A549 (cell line): ENCODE measurements at regions not wholly inside any gene's neighbourhood (a gene's known extent, or its start where the extent isn't known, plus 50 kb on each side); places are given as distances from the start of the nearest gene placed in this dataset.
A peak's percentile ranks its signal among the peaks of the same experiment; 100 is the strongest.

ENCODE experiments used
- ATAC-seq, 2 experiments: fragments of 200-7000 bp in 1 of 2; fragments of >200 bp in 1 of 2; cut with Nextera tagmentation in 1 of 2; cut with Tn5 transposase in 1 of 2; 3 replicates each; pipeline versions ENCODE4 v1.8.0 to v1.9.1; 2018 to 2020; ENCODE audit warnings: mild to moderate bottlenecking in 1 of 2, moderate library complexity in 1 of 2
- CTCF ChIA-PET: fragments of 300-600 bp; sonication (Branson Sonifier 250); formaldehyde crosslinking; extraction: SDS; loops from one replicate; lab custom pipeline; 2021; ENCODE audit warnings: antibody characterized with exemption, inconsistent platforms; lab: Yijun Ruan, JAX
- POLR2A ChIA-PET: fragments of 350-600 bp; formaldehyde crosslinking; extraction: SDS; loops from one replicate; lab custom pipeline; 2021; ENCODE audit warnings: antibody characterized with exemption, inconsistent platforms; lab: Yijun Ruan, JAX
- DNase-seq, 2 experiments: peaks; one replicate each; pipeline versions ENCODE4 v3.0.0 to v3.0.0-alpha.2; 2011 to 2016; ENCODE audit warnings: low read depth in 1 of 2, low spot score in 1 of 2
- FAIRE-seq: peaks from 2 replicates; lab custom pipeline; 2011; peaks lifted over from hg19 to GRCh38; lab: Jason Lieb, UNC
- H3K27ac ChIP-seq, 2 experiments: fragments of >200 bp; sonication (Bioruptor Twin); formaldehyde crosslinking; 3 replicates each; pipeline ENCODE4 v1.5.1; 2016 to 2017
- H3K4me1 ChIP-seq: fragments of >200 bp; sonication (Bioruptor Twin); formaldehyde crosslinking; 3 replicates; pipeline ENCODE4 v1.6.1; 2016
- H3K4me2 ChIP-seq: fragments of >200 bp; sonication (Bioruptor Twin); formaldehyde crosslinking; 3 replicates; pipeline ENCODE4 v1.6.1; 2016
- H3K4me3 ChIP-seq: fragments of >200 bp; sonication (Bioruptor Twin); formaldehyde crosslinking; 3 replicates; pipeline ENCODE4 v1.5.1; 2016
- H3K9me3 ChIP-seq: fragments of >200 bp; sonication (Bioruptor Twin); formaldehyde crosslinking; 3 replicates; pipeline ENCODE4 v1.6.1; 2016
- CHD4 ChIP-seq: fragments of 200-600 bp; sonication (generic); IDR thresholded peaks from 2 replicates; pipeline ENCODE4 v1.6.1; 2016; ENCODE audit warnings: antibody characterized with exemption, mild to moderate bottlenecking, borderline replicate concordance
- EHMT2 ChIP-seq: fragments of 200-600 bp; sonication (generic); IDR thresholded peaks from 2 replicates; pipeline ENCODE4 v1.6.1; 2016; ENCODE audit warnings: antibody characterized with exemption, low read depth, mild to moderate bottlenecking, moderate library complexity
- EP300 ChIP-seq, 2 experiments: fragments of >200 bp; sonication (Bioruptor Twin); formaldehyde crosslinking; IDR thresholded peaks; 2 replicates in 1 of 2; 3 replicates in 1 of 2; pipeline ENCODE4 v1.6.1; 2016 to 2017
- FOSB ChIP-seq: fragments of 250-450 bp; sonication (Bioruptor Pico); IDR thresholded peaks from 2 replicates; pipeline ENCODE4 v1.5.0; 2020; ENCODE audit warnings: mild to moderate bottlenecking, moderate library complexity
- FOSL2 ChIP-seq, 2 experiments: fragments of 450-650 bp in 1 of 2; fragments of >200 bp in 1 of 2; sonication (Bioruptor Twin) in 1 of 2; formaldehyde crosslinking; IDR thresholded peaks; 2 replicates each; pipeline versions ENCODE4 v1.5.0 to v1.6.1; 2016 to 2020; ENCODE audit warnings: mild to moderate bottlenecking in 1 of 2, moderate library complexity in 1 of 2
- HDAC2 ChIP-seq: fragments of 200-600 bp; sonication (generic); IDR thresholded peaks from 2 replicates; pipeline ENCODE4 v1.6.1; 2016
- HES2 ChIP-seq: fragments of >200 bp; sonication (Bioruptor Twin); formaldehyde crosslinking; IDR thresholded peaks from 2 replicates; pipeline ENCODE4 v1.6.1; 2016
- HEYL ChIP-seq: fragments of 250-450 bp; sonication (Bioruptor Pico); IDR thresholded peaks from 2 replicates; pipeline ENCODE4 v1.8.0; 2021; ENCODE audit warnings: mild to moderate bottlenecking, moderate library complexity
- HOXA7 ChIP-seq: fragments of 250-450 bp; sonication (Bioruptor Pico); IDR thresholded peaks from 2 replicates; pipeline ENCODE4 v1.5.0; 2020; ENCODE audit warnings: mild to moderate bottlenecking, moderate library complexity
- HOXB13 ChIP-seq: fragments of 250-450 bp; sonication (Bioruptor Pico); IDR thresholded peaks from 2 replicates; pipeline ENCODE4 v1.5.0; 2020; ENCODE audit warnings: low read depth, mild to moderate bottlenecking, moderate library complexity
- JUNB ChIP-seq: fragments of >200 bp; sonication (Bioruptor Twin); formaldehyde crosslinking; IDR thresholded peaks from 2 replicates; pipeline ENCODE4 v1.6.1; 2016
- KDM5A ChIP-seq: fragments of 200-600 bp; sonication (generic); IDR thresholded peaks from 2 replicates; pipeline ENCODE4 v1.6.1; 2016; ENCODE audit warnings: antibody characterized with exemption, mild to moderate bottlenecking
- MAX ChIP-seq: IDR thresholded peaks from 2 replicates; pipeline ENCODE4 v1.6.1; 2012
- NFE2L2 ChIP-seq: fragments of 150-350 bp; conservative IDR thresholded peaks from 2 replicates; pipeline ENCODE4 v1.6.1; 2014; ENCODE audit warnings: low read length
- NPAS2 ChIP-seq: fragments of 250-450 bp; sonication (Bioruptor Pico); IDR thresholded peaks from 2 replicates; pipeline ENCODE4 v1.8.0; 2022; ENCODE audit warnings: mild to moderate bottlenecking, moderate library complexity, borderline replicate concordance
- PHF8 ChIP-seq: fragments of 200-600 bp; sonication (generic); IDR thresholded peaks from 2 replicates; pipeline ENCODE4 v1.6.1; 2016; ENCODE audit warnings: low read depth, mild to moderate bottlenecking, antibody characterized with exemption, moderate library complexity, borderline replicate concordance
- RAD21 ChIP-seq, 2 experiments: fragments of >200 bp in 1 of 2; sonication (Bioruptor Twin) in 1 of 2; formaldehyde crosslinking in 1 of 2; IDR thresholded peaks in 1 of 2; conservative IDR thresholded peaks in 1 of 2; 2 replicates in 1 of 2; 3 replicates in 1 of 2; pipeline ENCODE4 v1.6.1; 2012 to 2018; ENCODE audit warnings: inconsistent platforms in 1 of 2
- RCOR1 ChIP-seq: fragments of 150-350 bp; IDR thresholded peaks from 2 replicates; pipeline ENCODE4 v1.6.1; 2014; ENCODE audit warnings: antibody characterized with exemption, low read length, low read depth
- RNF2 ChIP-seq: fragments of 200-600 bp; sonication (generic); IDR thresholded peaks from 2 replicates; pipeline ENCODE4 v1.6.1; 2016; ENCODE audit warnings: low read depth, mild to moderate bottlenecking, antibody characterized with exemption, moderate library complexity, borderline replicate concordance
- ZC3H11A ChIP-seq: fragments of 450-650 bp; IDR thresholded peaks from 2 replicates; pipeline ENCODE4 v1.6.1; 2014; ENCODE audit warnings: antibody characterized with exemption, mild to moderate bottlenecking
- WGBS: methylation state at CpG from one replicate; pipeline ENCODE4 v1.1.6; 2017; ENCODE audit errors: missing lambda C conversion rate; 5-methylcytosine and 5-hydroxymethylcytosine counted together
- TF ChIP-seq, protein P1 (sequence below): fragments of 200-600 bp; sonication (generic); IDR thresholded peaks from 2 replicates; pipeline ENCODE4 v1.6.1; 2016; ENCODE audit warnings: antibody characterized with exemption, mild to moderate bottlenecking, moderate library complexity
- TF ChIP-seq, protein P2 (sequence below): fragments of 250-450 bp; sonication (Bioruptor Pico); IDR thresholded peaks from 2 replicates; pipeline ENCODE4 v1.5.0; 2021; ENCODE audit warnings: mild to moderate bottlenecking, moderate library complexity, borderline replicate concordance
- TF ChIP-seq, protein P3 (sequence below): IDR thresholded peaks from 2 replicates; pipeline ENCODE4 v1.6.1; 2012

- Histone ChIP-seq H3K4me3 (no peak overlapping the region), H3K4me2 (no peak overlapping the region), H3K9me3 (no peaks in the 10 kb centered on the region), H3K27ac (no peak overlapping the region)
- CTCF ChIA-PET: no interaction called here
- ATAC-seq: no peak
- WGBS: 10% methylated on average over 1 of the region's 1 CpG
- POLR2A ChIA-PET: no interaction called here
- DNase-seq: no peak
- no peak for TF ChIP-seq RCOR1
- TF ChIP-seq HES2: no peak
- TF ChIP-seq HDAC2: no peak
- no peak for TF ChIP-seq JUNB
- no peak for TF ChIP-seq PHF8
- TF ChIP-seq, protein P1, sequence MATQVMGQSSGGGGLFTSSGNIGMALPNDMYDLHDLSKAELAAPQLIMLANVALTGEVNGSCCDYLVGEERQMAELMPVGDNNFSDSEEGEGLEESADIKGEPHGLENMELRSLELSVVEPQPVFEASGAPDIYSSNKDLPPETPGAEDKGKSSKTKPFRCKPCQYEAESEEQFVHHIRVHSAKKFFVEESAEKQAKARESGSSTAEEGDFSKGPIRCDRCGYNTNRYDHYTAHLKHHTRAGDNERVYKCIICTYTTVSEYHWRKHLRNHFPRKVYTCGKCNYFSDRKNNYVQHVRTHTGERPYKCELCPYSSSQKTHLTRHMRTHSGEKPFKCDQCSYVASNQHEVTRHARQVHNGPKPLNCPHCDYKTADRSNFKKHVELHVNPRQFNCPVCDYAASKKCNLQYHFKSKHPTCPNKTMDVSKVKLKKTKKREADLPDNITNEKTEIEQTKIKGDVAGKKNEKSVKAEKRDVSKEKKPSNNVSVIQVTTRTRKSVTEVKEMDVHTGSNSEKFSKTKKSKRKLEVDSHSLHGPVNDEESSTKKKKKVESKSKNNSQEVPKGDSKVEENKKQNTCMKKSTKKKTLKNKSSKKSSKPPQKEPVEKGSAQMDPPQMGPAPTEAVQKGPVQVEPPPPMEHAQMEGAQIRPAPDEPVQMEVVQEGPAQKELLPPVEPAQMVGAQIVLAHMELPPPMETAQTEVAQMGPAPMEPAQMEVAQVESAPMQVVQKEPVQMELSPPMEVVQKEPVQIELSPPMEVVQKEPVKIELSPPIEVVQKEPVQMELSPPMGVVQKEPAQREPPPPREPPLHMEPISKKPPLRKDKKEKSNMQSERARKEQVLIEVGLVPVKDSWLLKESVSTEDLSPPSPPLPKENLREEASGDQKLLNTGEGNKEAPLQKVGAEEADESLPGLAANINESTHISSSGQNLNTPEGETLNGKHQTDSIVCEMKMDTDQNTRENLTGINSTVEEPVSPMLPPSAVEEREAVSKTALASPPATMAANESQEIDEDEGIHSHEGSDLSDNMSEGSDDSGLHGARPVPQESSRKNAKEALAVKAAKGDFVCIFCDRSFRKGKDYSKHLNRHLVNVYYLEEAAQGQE: no peak
- TF ChIP-seq KDM5A: no peak
- TF ChIP-seq, protein P2, sequence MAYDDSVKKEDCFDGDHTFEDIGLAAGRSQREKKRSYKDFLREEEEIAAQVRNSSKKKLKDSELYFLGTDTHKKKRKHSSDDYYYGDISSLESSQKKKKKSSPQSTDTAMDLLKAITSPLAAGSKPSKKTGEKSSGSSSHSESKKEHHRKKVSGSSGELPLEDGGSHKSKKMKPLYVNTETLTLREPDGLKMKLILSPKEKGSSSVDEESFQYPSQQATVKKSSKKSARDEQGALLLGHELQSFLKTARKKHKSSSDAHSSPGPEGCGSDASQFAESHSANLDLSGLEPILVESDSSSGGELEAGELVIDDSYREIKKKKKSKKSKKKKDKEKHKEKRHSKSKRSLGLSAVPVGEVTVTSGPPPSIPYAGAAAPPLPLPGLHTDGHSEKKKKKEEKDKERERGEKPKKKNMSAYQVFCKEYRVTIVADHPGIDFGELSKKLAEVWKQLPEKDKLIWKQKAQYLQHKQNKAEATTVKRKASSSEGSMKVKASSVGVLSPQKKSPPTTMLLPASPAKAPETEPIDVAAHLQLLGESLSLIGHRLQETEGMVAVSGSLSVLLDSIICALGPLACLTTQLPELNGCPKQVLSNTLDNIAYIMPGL (CRISPR knock-in tag): no peak
- TF ChIP-seq EP300 (IDR thresholded peaks at IDR 0.05): no peak
- TF ChIP-seq, all 56 proteins: peak for 0
- no peaks in the 10 kb centered on the region for H3K4me1 ChIP-seq
- no peak for FAIRE-seq
These were observed 81.1 kb upstream of the KLHL13 start for GRCh38 chrX:118197730-118198129.

DNA sequence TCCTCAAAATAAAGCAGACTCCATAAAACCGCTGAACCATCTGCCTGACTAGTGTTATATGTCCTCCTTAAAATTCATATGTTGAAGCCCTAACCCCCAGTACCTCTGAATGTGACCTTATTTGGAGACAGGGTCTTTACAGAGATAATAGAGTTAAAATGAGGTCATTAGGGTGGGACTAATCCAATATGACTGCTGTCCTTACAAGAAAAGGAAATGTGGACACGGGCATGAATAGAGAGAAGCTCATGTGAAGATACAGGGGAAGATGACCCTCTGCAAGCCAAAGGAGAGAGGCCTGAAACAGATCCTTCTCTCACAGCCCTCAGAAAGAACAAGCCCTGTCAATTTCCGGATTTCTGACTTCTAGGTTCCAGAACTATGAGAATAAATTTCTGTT, 82.0 kb upstream of the KLHL13 start:
- Histone ChIP-seq H3K4me1 (no peaks in the 10 kb centered on the region), H3K4me2 (no peak overlapping the region), H3K9me3 (no peaks in the 10 kb centered on the region), H3K27ac (no peak overlapping the region), H3K4me3 (no peak overlapping the region)
- no peak for TF ChIP-seq CHD4
- no peak for TF ChIP-seq MAX
- TF ChIP-seq HEYL (CRISPR knock-in tag): no peak
- TF ChIP-seq NPAS2 (CRISPR knock-in tag): no peak
- TF ChIP-seq, protein P3, sequence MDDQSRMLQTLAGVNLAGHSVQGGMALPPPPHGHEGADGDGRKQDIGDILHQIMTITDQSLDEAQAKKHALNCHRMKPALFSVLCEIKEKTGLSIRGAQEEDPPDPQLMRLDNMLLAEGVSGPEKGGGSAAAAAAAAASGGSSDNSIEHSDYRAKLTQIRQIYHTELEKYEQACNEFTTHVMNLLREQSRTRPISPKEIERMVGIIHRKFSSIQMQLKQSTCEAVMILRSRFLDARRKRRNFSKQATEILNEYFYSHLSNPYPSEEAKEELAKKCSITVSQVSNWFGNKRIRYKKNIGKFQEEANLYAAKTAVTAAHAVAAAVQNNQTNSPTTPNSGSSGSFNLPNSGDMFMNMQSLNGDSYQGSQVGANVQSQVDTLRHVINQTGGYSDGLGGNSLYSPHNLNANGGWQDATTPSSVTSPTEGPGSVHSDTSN: no peak
- no peak for TF ChIP-seq FOSL2 (IDR thresholded peaks at IDR 0.05)
- TF ChIP-seq FOSL2 (CRISPR knock-in tag; IDR thresholded peaks at IDR 0.05): no peak
- TF ChIP-seq HOXA7: no peak
- no peak for TF ChIP-seq RNF2
- no peak for TF ChIP-seq HOXB13
- no peak for TF ChIP-seq EHMT2
- TF ChIP-seq NFE2L2: no peak
- TF ChIP-seq ZC3H11A: no peak
- no peak for TF ChIP-seq FOSB (CRISPR knock-in tag)
- TF ChIP-seq RAD21 (conservative IDR thresholded peaks at IDR 0.05 in 1 of 2, IDR thresholded peaks at IDR 0.05 in 1 of 2): no peak
- TF ChIP-seq, protein P1: no peak
- DNase-seq: no peak
- 12% methylated on average over 3 of the region's 3 CpGs for WGBS
- POLR2A ChIA-PET: no interaction called here
- peak; percentile 28 for FAIRE-seq
- CTCF ChIA-PET: no interaction called here
- no peak for ATAC-seq
